ENCODE measurements at regions not wholly inside any gene's neighbourhood (a gene's known extent, or its start where the extent isn't known, plus 50 kb on each side); places are given as distances from the start of the nearest gene placed in this dataset.
A peak's percentile ranks its signal among the peaks of the same experiment; 100 is the strongest.

DNA sequence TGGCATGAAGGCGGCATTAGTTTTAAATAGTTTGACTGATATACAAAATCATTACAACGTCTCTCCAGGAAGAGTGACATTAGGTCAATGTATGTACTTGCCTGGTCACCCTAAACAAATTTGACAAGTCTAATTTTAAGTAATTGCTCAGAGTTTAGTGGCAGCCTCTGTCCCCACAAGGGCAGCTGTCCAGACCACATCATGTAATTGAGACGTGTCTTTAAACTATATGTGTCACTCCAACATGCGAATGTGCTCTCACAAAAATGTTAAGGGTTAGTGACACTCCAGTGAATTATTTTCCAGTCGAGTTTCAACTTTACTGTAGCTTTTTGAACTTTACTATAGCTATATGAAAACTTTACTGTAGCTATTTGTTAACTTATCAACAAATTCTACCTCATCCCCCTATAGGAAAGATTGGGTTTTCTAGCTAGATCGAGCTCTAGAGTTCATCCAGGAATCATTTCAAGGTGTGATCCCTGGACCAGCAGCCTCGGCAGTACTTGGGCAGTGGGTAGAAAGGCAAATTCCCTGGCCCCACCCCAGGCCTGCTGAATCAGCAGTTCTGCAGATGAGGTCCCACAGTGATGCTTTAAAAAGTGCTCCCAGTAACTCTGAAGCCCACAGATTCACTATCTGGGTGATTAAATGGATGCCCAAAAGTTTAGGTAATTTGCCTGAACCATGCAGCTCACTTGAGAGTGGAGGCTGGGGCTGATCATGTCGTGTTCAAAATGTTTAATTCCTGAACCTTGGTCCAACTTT is 66.4 kb upstream of the POU3F3 start:
- Histone ChIP-seq H3K9me3 (ENCODE audit: insufficient read depth in 2 of 2, low read depth in 1 of 2, low read length in 1 of 2) (no peaks in the 10 kb centered on the region), H4K91ac (replicated peaks; ENCODE audit: insufficient read length, low read length) (no peak overlapping the region), H2BK120ac (replicated peaks; ENCODE audit: low read depth, low read length) (no peak overlapping the region), H4K20me1 (replicated peaks in 1 of 2; ENCODE audit: control insufficient read depth in 1 of 2, insufficient read depth in 2 of 2, low read length in 2 of 2) (no peaks in the 10 kb centered on the region), H3K79me1 (ENCODE audit: low read depth, low read length) (no peaks in the 10 kb centered on the region), H3K4ac (replicated peaks; ENCODE audit: insufficient read length, low read depth, low read length) (no peak overlapping the region), H2BK5ac (ENCODE audit: low read depth, low read length) (no peak overlapping the region), H4K8ac (ENCODE audit: extremely low read depth, insufficient read depth, low read length) (no peak overlapping the region), H3K4me3 (ENCODE audit: extremely low read depth in 1 of 4, insufficient read depth in 2 of 4, low read depth in 3 of 4, low read length in 4 of 4) (no peak overlapping the region), H3K9ac (replicated peaks in 1 of 4; ENCODE audit: extremely low read depth in 1 of 4, low read depth in 3 of 4, low read length in 3 of 4) (no peak overlapping the region), H3K36me3 (ENCODE audit: control insufficient read depth in 2 of 4, insufficient read depth in 4 of 4, low read length in 3 of 4) (no peaks in the 10 kb centered on the region), H3K4me2 (ENCODE audit: insufficient read depth in 1 of 2, low read depth in 2 of 2, low read length in 2 of 2) (no peak overlapping the region), H3K56ac (replicated peaks; ENCODE audit: insufficient read length, low read depth, low read length) (no peak overlapping the region), H3K23me2 (ENCODE audit: low read depth, low read length) (no peaks in the 10 kb centered on the region), H3K4me1 (replicated peaks in 1 of 4; ENCODE audit: control insufficient read depth in 3 of 4, insufficient read depth in 4 of 4, low read length in 3 of 4) (peaks cover 0 to 4% (median 1%) of the 10 kb centered on the region in 4 experiments; a peak in 1 of 7 replicates), H2BK12ac (ENCODE audit: low read depth, low read length) (no peak overlapping the region), H3K79me2 (ENCODE audit: control insufficient read depth in 1 of 2, insufficient read depth in 2 of 2, low read length in 2 of 2) (no peaks in the 10 kb centered on the region), H3K27me3 (replicated peaks in 1 of 4; ENCODE audit: control insufficient read depth in 3 of 4, extremely low read depth in 1 of 4, insufficient read depth in 3 of 4, low read length in 3 of 4) (no peaks in the 10 kb centered on the region), H4K5ac (ENCODE audit: insufficient read length, low read depth, low read length) (no peak overlapping the region), H2BK15ac (ENCODE audit: low read length) (no peak overlapping the region), H3K14ac (ENCODE audit: insufficient read length) (no peak overlapping the region), H3K23ac (ENCODE audit: insufficient read length) (no peak overlapping the region), H2BK20ac (ENCODE audit: low read length) (no peak overlapping the region), H2AK5ac (ENCODE audit: low read depth, low read length) (no peak overlapping the region), H3K18ac (ENCODE audit: extremely low read depth, low read length) (no peak overlapping the region), H2AFZ (ENCODE audit: low read length) (no peak overlapping the region), H3K27ac (ENCODE audit: low read depth, low read length) (no peak overlapping the region)
- WGBS, 2 experiments (ENCODE audit: extremely low coverage in 1 of 2, insufficient coverage in 1 of 2, insufficient read length in 1 of 2, insufficient replicate concordance in 2 of 2, low coverage in 1 of 2, low lambda C conversion rate in 2 of 2, missing lambda C conversion rate in 1 of 2): 89% methylated on average over 8 of the region's 8 CpGs; no CpG with 5 or more reads in 1 of the 2 experiments
- ChIA-PET CTCF (ENCODE audit: partially characterized antibody) (no interaction called here), POLR2A (ENCODE audit: partially characterized antibody) (no interaction called here)
- TF ChIP-seq MAFK (IDR thresholded peaks at IDR 0.05; ENCODE audit: low read depth, low read length): peak; percentile 35; the same call in 1 of the 2 replicates
- no peak for TF ChIP-seq CBX5 (IDR thresholded peaks at IDR 0.05; ENCODE audit: low read depth, low read length)
- FAIRE-seq: no peak
- no peak for DNase-seq (ENCODE audit: low read depth in 1 of 2, low spot score in 2 of 2)

Measured in H1 (cell line).